K562 (cell line): ENCODE measurements at regions not wholly inside any gene's neighbourhood (a gene's known extent, or its start where the extent isn't known, plus 50 kb on each side); places are given as distances from the start of the nearest gene placed in this dataset.

Source experiments
- BCL6 ChIP-seq: fragments of 250-450 bp; sonication (Bioruptor Pico); IDR thresholded peaks from 2 replicates; pipeline ENCODE4 v1.4.0; 2020
- KLF10 ChIP-seq: fragments of 250-450 bp; sonication (Bioruptor Pico); IDR thresholded peaks from 2 replicates; pipeline ENCODE4 v1.6.1; 2021; ENCODE audit warnings: matching md5 sums
- SAFB ChIP-seq: fragments of 200-400 bp; formaldehyde crosslinking; IDR thresholded peaks from 2 replicates; pipeline ENCODE4 v1.6.1; 2017; ENCODE audit warnings: low read depth, low read length, borderline replicate concordance
- TF ChIP-seq, protein P1 (sequence below): fragments of 200-600 bp; sonication (generic); IDR thresholded peaks from one replicate; pipeline ENCODE4 v1.6.1; 2012; ENCODE audit warnings: mild to moderate bottlenecking, low read depth, low read length, inconsistent platforms

DNA sequence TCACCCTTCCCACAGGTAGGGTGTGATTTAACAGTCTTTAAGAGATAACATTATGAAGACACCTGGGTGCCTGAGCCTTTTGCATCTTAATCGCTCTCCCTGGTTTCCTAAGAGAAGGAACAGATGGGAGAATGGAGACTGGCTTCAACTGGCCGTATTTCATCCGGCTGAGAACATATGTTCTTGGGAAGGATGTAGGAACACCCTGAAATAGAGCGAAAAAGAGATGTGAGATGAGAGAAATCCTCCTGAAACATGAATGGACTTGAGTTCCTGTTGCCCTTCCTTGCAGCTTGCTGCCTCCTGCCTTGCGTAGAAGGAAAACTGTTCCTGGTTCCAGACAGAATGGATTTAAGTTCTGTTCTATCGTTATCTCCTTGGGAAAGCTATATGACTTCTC is 385.4 kb upstream of the RBFOX1 start (continued):
- TF ChIP-seq, protein P1, sequence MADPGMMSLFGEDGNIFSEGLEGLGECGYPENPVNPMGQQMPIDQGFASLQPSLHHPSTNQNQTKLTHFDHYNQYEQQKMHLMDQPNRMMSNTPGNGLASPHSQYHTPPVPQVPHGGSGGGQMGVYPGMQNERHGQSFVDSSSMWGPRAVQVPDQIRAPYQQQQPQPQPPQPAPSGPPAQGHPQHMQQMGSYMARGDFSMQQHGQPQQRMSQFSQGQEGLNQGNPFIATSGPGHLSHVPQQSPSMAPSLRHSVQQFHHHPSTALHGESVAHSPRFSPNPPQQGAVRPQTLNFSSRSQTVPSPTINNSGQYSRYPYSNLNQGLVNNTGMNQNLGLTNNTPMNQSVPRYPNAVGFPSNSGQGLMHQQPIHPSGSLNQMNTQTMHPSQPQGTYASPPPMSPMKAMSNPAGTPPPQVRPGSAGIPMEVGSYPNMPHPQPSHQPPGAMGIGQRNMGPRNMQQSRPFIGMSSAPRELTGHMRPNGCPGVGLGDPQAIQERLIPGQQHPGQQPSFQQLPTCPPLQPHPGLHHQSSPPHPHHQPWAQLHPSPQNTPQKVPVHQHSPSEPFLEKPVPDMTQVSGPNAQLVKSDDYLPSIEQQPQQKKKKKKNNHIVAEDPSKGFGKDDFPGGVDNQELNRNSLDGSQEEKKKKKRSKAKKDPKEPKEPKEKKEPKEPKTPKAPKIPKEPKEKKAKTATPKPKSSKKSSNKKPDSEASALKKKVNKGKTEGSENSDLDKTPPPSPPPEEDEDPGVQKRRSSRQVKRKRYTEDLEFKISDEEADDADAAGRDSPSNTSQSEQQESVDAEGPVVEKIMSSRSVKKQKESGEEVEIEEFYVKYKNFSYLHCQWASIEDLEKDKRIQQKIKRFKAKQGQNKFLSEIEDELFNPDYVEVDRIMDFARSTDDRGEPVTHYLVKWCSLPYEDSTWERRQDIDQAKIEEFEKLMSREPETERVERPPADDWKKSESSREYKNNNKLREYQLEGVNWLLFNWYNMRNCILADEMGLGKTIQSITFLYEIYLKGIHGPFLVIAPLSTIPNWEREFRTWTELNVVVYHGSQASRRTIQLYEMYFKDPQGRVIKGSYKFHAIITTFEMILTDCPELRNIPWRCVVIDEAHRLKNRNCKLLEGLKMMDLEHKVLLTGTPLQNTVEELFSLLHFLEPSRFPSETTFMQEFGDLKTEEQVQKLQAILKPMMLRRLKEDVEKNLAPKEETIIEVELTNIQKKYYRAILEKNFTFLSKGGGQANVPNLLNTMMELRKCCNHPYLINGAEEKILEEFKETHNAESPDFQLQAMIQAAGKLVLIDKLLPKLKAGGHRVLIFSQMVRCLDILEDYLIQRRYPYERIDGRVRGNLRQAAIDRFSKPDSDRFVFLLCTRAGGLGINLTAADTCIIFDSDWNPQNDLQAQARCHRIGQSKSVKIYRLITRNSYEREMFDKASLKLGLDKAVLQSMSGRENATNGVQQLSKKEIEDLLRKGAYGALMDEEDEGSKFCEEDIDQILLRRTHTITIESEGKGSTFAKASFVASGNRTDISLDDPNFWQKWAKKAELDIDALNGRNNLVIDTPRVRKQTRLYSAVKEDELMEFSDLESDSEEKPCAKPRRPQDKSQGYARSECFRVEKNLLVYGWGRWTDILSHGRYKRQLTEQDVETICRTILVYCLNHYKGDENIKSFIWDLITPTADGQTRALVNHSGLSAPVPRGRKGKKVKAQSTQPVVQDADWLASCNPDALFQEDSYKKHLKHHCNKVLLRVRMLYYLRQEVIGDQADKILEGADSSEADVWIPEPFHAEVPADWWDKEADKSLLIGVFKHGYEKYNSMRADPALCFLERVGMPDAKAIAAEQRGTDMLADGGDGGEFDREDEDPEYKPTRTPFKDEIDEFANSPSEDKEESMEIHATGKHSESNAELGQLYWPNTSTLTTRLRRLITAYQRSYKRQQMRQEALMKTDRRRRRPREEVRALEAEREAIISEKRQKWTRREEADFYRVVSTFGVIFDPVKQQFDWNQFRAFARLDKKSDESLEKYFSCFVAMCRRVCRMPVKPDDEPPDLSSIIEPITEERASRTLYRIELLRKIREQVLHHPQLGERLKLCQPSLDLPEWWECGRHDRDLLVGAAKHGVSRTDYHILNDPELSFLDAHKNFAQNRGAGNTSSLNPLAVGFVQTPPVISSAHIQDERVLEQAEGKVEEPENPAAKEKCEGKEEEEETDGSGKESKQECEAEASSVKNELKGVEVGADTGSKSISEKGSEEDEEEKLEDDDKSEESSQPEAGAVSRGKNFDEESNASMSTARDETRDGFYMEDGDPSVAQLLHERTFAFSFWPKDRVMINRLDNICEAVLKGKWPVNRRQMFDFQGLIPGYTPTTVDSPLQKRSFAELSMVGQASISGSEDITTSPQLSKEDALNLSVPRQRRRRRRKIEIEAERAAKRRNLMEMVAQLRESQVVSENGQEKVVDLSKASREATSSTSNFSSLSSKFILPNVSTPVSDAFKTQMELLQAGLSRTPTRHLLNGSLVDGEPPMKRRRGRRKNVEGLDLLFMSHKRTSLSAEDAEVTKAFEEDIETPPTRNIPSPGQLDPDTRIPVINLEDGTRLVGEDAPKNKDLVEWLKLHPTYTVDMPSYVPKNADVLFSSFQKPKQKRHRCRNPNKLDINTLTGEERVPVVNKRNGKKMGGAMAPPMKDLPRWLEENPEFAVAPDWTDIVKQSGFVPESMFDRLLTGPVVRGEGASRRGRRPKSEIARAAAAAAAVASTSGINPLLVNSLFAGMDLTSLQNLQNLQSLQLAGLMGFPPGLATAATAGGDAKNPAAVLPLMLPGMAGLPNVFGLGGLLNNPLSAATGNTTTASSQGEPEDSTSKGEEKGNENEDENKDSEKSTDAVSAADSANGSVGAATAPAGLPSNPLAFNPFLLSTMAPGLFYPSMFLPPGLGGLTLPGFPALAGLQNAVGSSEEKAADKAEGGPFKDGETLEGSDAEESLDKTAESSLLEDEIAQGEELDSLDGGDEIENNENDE: no peak
- no peak for TF ChIP-seq KLF10 (CRISPR knock-in tag)
- TF ChIP-seq SAFB: no peak
- TF ChIP-seq BCL6 (CRISPR knock-in tag): no peak
